ENCODE measurements at regions not wholly inside any gene's neighbourhood (a gene's known extent, or its start where the extent isn't known, plus 50 kb on each side); places are given as distances from the start of the nearest gene placed in this dataset.

DNA sequence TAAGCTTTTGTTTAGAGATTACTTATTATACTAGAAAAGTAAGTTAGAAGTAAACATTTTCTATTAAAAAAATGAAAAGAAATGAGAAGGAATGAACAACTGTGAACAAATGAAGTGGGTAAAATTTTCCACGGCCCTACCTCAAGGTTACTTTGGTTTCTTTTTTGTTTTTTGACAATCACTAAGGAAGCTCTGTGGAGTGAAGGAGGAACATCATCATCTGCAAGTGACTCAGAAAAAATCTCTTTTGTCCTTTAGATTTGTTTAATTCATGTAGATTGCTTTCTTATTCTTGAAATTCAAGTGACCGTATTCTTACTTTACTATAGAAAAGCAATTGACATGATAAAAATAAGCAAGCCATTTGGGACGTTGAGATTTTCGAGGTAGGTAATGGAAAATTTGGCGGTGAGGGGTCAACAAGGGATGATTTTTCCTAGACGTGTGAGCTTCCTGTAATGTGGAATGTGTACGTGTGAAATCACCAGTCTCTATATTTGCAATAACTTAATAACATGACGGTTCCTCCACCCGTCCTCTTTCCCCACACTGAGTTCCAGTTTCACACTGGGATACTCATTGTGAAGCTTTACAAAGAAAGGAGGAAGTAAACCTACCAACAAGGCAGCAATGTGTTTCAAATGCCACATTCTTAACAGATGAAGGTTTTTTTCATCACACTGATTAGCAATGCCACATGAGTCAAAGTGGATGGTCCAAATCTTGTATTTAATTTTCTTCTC is 62.3 kb upstream of the EGLN3 start:
- DNase-seq (no peak), ATAC-seq (peak; percentile 70)
- Histone ChIP-seq H3K4me3 (no peak overlapping the region), H3K4me1 (ENCODE audit: low read depth) (no peaks in the 10 kb centered on the region), H3K9me3 (no peaks in the 10 kb centered on the region), H3K36me3 (ENCODE audit: low read depth) (no peaks in the 10 kb centered on the region)
- TF ChIP-seq CTCF (IDR thresholded peaks at IDR 0.05) = no peak
- intact Hi-C loops (cut with DNase I, micrococcal nuclease) = no loop called here

- ATAC-seq (no peak), DNase-seq (no peak)
- Histone ChIP-seq H3K9me3 (no peaks in the 10 kb centered on the region), H3K4me3 (no peak overlapping the region), H3K4me1 (ENCODE audit: low read depth) (no peaks in the 10 kb centered on the region), H3K36me3 (ENCODE audit: low read depth) (no peaks in the 10 kb centered on the region)
- intact Hi-C loops (cut with DNase I, micrococcal nuclease) = no loop called here
- TF ChIP-seq CTCF (IDR thresholded peaks at IDR 0.05) = no peak
These were observed 61.5 kb upstream of the EGLN3 start for GRCh38 chr14:34012369-34012768.

GRCh38 chr14:34009956-34010355 is 59.1 kb upstream of the EGLN3 start:
- no peak for ATAC-seq
- no peak for TF ChIP-seq CTCF (IDR thresholded peaks at IDR 0.05)
- intact Hi-C loops (cut with DNase I, micrococcal nuclease) = no loop called here

DNA sequence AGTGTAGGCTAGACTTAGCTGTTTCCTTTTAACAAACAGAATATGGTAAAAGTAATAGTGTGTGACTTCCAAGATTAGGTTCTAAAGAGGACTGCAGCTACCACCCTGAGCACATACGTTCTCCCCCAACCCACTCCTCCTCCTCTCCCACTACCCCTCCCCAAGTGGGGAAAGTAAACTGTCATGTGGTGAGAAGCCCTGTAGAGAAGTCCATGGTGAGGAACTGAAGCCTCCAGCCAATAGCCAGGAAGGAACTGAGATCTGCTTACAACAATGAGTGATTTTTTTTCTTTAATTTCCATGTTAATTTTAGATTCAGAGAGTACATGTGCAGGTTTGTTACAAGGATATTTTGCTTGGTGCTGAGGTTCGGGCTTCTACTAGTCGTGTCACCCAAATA is 57.0 kb upstream of the EGLN3 start:
- no peak for TF ChIP-seq CTCF (IDR thresholded peaks at IDR 0.05)
- ATAC-seq = no peak
- no peak overlapping the region for H3K4me3 ChIP-seq

More at GRCh38 chr14:34009956-34010355, 59.1 kb upstream of the EGLN3 start:
- no peaks in the 10 kb centered on the region for H3K9me3 ChIP-seq
- DNase-seq = no peak
- H3K4me3 ChIP-seq = no peak overlapping the region
- no peaks in the 10 kb centered on the region for H3K36me3 ChIP-seq (ENCODE audit: low read depth)
- no peaks in the 10 kb centered on the region for H3K4me1 ChIP-seq (ENCODE audit: low read depth)

DNA sequence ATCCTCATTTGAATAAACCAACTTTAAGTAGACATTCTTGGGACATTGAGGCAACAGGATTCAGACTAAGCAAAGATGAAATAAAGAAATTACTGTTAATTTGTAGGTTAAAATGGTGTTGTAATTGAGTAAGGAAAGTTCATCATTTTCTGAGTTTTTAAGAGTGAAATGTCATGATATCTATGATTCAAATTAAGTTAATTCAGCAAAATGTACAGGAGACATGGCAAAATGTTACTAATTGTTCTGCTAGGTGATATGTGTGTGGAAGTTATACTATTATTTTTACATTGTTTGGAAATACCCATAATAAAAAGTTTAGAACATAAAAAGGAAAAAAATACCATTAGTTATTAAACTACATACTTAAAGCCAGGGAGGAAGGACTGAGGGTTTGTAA is 55.0 kb upstream of the EGLN3 start:
- Histone ChIP-seq H3K4me1 (ENCODE audit: low read depth) (no peaks in the 10 kb centered on the region), H3K36me3 (ENCODE audit: low read depth) (no peaks in the 10 kb centered on the region), H3K4me3 (no peak overlapping the region), H3K9me3 (no peaks in the 10 kb centered on the region)
- no peak for TF ChIP-seq CTCF (IDR thresholded peaks at IDR 0.05)
- DNase-seq (no peak), ATAC-seq (no peak)
- intact Hi-C loops (cut with DNase I, micrococcal nuclease) = no loop called here

More for the DNA sequence above, 57.0 kb upstream of the EGLN3 start:
- Histone ChIP-seq H3K36me3 (ENCODE audit: low read depth) (no peaks in the 10 kb centered on the region), H3K9me3 (no peaks in the 10 kb centered on the region), H3K4me1 (ENCODE audit: low read depth) (no peaks in the 10 kb centered on the region)
- no peak for DNase-seq
- intact Hi-C loops (cut with DNase I, micrococcal nuclease) = no loop called here

DNA sequence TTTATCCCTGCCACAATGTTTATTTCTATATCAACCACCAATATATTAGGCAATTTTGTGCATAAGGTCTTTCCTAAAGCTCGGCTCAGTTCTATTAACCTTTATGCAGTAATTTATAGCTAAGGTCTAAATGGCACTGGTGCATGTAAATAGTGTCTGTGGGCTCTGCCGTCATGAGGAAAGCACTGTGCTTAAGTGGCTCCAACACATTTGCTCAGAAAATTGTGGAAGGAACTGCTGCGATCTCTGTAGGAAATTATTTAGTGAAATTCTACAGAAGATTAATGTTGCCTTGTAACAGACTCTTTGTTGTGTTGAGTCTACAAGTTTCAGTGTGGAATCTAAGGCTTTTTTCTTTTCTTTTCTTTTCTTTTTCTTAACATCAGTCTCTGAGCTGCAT is 54.0 kb upstream of the EGLN3 start:
- Histone ChIP-seq H3K4me1 (ENCODE audit: low read depth) (no peaks in the 10 kb centered on the region), H3K9me3 (no peaks in the 10 kb centered on the region), H3K36me3 (ENCODE audit: low read depth) (no peaks in the 10 kb centered on the region), H3K4me3 (no peak overlapping the region)
- intact Hi-C loops (cut with DNase I, micrococcal nuclease) = no loop called here
- DNase-seq (no peak), ATAC-seq (no peak)
- TF ChIP-seq CTCF (IDR thresholded peaks at IDR 0.05) = no peak
